ENCODE measurements at regions not wholly inside any gene's neighbourhood (a gene's known extent, or its start where the extent isn't known, plus 50 kb on each side); places are given as distances from the start of the nearest gene placed in this dataset.

GRCh38 chr16:59688006-59688405 lies 953.9 kb upstream of the GOT2 start:
- ATAC-seq (ENCODE audit: low read depth) (no peak), DNase-seq (no peak)
- no peaks in the 10 kb centered on the region for H3K27me3 Mint-ChIP-seq
- POLR2A ChIA-PET = no interaction called here
- no peaks in the 10 kb centered on the region for H3K36me3 Mint-ChIP-seq (ENCODE audit: low read depth)
- TF ChIP-seq CTCF (IDR thresholded peaks at IDR 0.05) = no peak
- no peaks in the 10 kb centered on the region for H3K4me1 Mint-ChIP-seq
- CTCF ChIA-PET = no interaction called here
- peaks cover 7% of the 10 kb centered on the region for H3K9me3 Mint-ChIP-seq
- no peak overlapping the region for H3K4me3 Mint-ChIP-seq
- H3K27ac Mint-ChIP-seq = no peak overlapping the region
- intact Hi-C loops (cut with micrococcal nuclease) = no loop called here

- CTCF ChIA-PET = no interaction called here
- Mint-ChIP-seq H3K36me3 (ENCODE audit: low read depth) (no peaks in the 10 kb centered on the region), H3K27ac (no peak overlapping the region), H3K9me3 (peaks cover 4% of the 10 kb centered on the region), H3K4me3 (no peak overlapping the region), H3K4me1 (no peaks in the 10 kb centered on the region), H3K27me3 (no peaks in the 10 kb centered on the region)
- intact Hi-C loops (cut with micrococcal nuclease) = no loop called here
- DNase-seq = no peak
- TF ChIP-seq CTCF (IDR thresholded peaks at IDR 0.05) = no peak
- POLR2A ChIA-PET = no interaction called here
- ATAC-seq (ENCODE audit: low read depth) = no peak
Measured at GRCh38 chr16:59686405-59686804, 952.3 kb upstream of the GOT2 start.

DNA sequence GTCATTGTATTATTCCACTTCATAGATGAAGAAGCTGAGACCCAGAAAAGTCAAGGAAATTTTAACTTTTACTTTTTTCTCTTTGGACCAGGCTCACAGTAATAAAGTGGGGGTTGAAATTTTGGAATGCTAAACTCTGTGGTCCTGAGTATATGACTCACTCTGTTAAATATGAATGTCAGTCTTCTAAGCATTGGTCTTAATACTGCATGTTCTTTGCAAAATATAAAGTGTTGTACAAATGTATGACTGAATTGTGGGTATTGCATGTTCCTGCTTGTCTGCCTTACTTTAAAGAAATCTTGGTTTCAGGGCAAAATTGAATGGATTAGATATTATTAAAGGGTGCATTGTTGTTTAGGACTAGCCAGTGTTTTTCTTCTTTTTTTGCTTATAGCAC lies 950.8 kb upstream of the GOT2 start:
- H3K4me1 Mint-ChIP-seq = no peaks in the 10 kb centered on the region
- no peak for ATAC-seq (ENCODE audit: low read depth)
- no peak overlapping the region for H3K27ac Mint-ChIP-seq
- H3K27me3 Mint-ChIP-seq = no peaks in the 10 kb centered on the region
- H3K36me3 Mint-ChIP-seq (ENCODE audit: low read depth) = no peaks in the 10 kb centered on the region
- ChIA-PET CTCF (no interaction called here), POLR2A (no interaction called here)
- intact Hi-C loops (cut with micrococcal nuclease) = no loop called here
- peaks cover 4% of the 10 kb centered on the region for H3K9me3 Mint-ChIP-seq
- TF ChIP-seq CTCF (IDR thresholded peaks at IDR 0.05) = no peak
- DNase-seq = no peak
- H3K4me3 Mint-ChIP-seq = no peak overlapping the region

DNA sequence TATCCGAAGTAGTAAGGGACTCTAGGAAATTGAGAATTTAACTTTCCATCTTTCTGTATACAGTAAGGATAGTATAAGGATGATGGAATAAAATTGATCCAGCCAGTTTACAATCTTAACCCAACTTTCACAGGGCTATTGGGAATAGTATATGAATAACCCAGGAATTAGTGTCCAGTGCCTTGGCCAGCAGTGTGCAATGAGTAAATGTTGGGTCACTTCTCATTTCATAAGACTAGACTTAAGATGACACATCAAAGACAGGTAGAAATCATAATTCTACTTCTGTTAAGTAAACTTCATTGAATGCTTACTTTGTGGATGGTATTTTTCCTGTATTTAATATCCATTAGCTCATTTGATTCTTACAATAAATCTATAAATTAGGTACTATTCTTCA lies 949.6 kb upstream of the GOT2 start:
- ATAC-seq (ENCODE audit: low read depth) (no peak), DNase-seq (no peak)
- intact Hi-C loops (cut with micrococcal nuclease) = no loop called here
- no peaks in the 10 kb centered on the region for H3K27me3 Mint-ChIP-seq
- H3K9me3 Mint-ChIP-seq = peaks cover 4% of the 10 kb centered on the region
- TF ChIP-seq CTCF (IDR thresholded peaks at IDR 0.05) = no peak
- ChIA-PET CTCF (no interaction called here), POLR2A (no interaction called here)
- no peaks in the 10 kb centered on the region for H3K36me3 Mint-ChIP-seq (ENCODE audit: low read depth)
- no peaks in the 10 kb centered on the region for H3K4me1 Mint-ChIP-seq
- no peak overlapping the region for H3K4me3 Mint-ChIP-seq
- H3K27ac Mint-ChIP-seq = no peak overlapping the region

DNA sequence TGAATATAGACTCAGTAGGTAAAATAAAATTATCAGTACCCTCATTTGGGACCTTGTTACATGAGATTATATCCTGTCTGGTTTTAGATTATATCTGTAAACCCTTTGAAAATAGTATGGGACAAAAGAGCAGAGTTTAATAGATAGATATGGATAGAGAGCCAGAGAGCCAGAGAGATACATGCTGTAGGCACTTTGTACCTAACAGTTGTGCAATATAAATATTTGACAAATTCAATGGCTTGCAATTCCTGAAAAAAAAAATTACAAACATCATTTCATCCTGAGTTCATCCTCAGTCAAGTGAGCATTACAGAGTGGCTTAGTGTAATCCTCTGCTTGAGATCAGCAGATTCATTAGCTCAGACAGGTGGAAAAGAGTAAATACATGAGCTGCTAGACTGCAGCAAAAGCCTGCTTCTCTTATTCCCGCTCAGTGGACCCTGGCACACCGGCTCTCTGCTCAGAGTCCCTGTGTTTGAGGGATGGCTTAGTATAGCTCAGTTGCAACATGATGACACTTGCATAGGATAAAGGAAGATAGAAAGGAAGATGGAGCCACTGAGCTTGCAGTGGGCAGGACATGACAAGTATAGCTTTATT lies 931.6 kb upstream of the GOT2 start:
- Mint-ChIP-seq H3K27me3 (no peaks in the 10 kb centered on the region), H3K4me3 (no peak overlapping the region), H3K9me3 (peaks cover 10% of the 10 kb centered on the region), H3K27ac (no peak overlapping the region), H3K4me1 (no peaks in the 10 kb centered on the region), H3K36me3 (ENCODE audit: low read depth) (no peaks in the 10 kb centered on the region)
- CTCF ChIA-PET = no interaction called here
- no peak for ATAC-seq (ENCODE audit: low read depth)
- TF ChIP-seq CTCF (IDR thresholded peaks at IDR 0.05) = no peak
- no peak for DNase-seq
- intact Hi-C loops (cut with micrococcal nuclease) = no loop called here
- POLR2A ChIA-PET = no interaction called here
